Esophagus squamous epithelium (tissue), 5 donors: ENCODE measurements at regions not wholly inside any gene's neighbourhood (a gene's known extent, or its start where the extent isn't known, plus 50 kb on each side); places are given as distances from the start of the nearest gene placed in this dataset.
A peak's percentile ranks its signal among the peaks of the same experiment; 100 is the strongest.

Experiments
- DNase-seq: peaks from one replicate; lab custom pipeline; 2025; lab: John Stamatoyannopoulos, UW
- H3K27ac ChIP-seq, 4 donors: fragments of 200-600 bp; sonication (generic); one replicate each; pipeline ENCODE4 v1.5.1; 2016 to 2019; ENCODE audit warnings: mild to moderate bottlenecking in 1 of 4
- H3K27me3 ChIP-seq, 4 donors: fragments of 200-600 bp; sonication (generic); 1 replicate in 3 of 4; 2 replicates in 1 of 4; pipeline versions ENCODE4 v1.5.1 to v1.6.0; 2017 to 2021; ENCODE audit warnings: antibody characterized with exemption in 1 of 4
- H3K36me3 ChIP-seq, 3 donors: fragments of 200-600 bp; sonication (generic); one replicate each; pipeline ENCODE4 v1.5.1; 2016 to 2019
- H3K4me1 ChIP-seq, 3 donors: fragments of 200-600 bp; sonication (generic); one replicate each; pipeline ENCODE4 v1.5.1; 2017 to 2019
- H3K4me3 ChIP-seq, 4 donors: fragments of 200-600 bp; sonication (generic); 1 replicate in 3 of 4; 2 replicates in 1 of 4; pipeline ENCODE4 v1.5.1; 2016 to 2019; ENCODE audit warnings: mild to moderate bottlenecking in 2 of 4, moderate library complexity in 1 of 4
- H3K9me3 ChIP-seq, 3 donors: fragments of 200-600 bp; sonication (generic); one replicate each; pipeline ENCODE4 v1.5.1; 2016 to 2019
- CTCF ChIP-seq, 6 experiments: fragments of 450-650 bp in 4 of 6; fragments of 200-600 bp in 2 of 6; sonication (generic) in 2 of 6; IDR thresholded peaks; one replicate each; pipeline ENCODE4 v1.5.1; 2016 to 2019; ENCODE audit warnings: antibody characterized with exemption in 6 of 6, mild to moderate bottlenecking in 4 of 6, moderate library complexity in 4 of 6
- POLR2A ChIP-seq, 4 donors: fragments of 450-650 bp; IDR thresholded peaks; one replicate each; pipeline ENCODE4 v1.6.1; 2017; ENCODE audit warnings: antibody characterized with exemption in 4 of 4, mild to moderate bottlenecking in 4 of 4, moderate library complexity in 3 of 4
- WGBS, 2 donors: methylation state at CpG; one replicate each; pipeline ENCODE4 v1.1.5; 2018; 5-methylcytosine and 5-hydroxymethylcytosine counted together
- intact Hi-C: fragments of 100-400 bp; cut with DNase I; formaldehyde crosslinking; loops from one replicate; pipeline ENCODE4 v1.15.0; 2022
- donor health status: DM: yes; HTN: yes; CAD: no.

GRCh38 chr21:41665766-41666595 lies 100.9 kb downstream of the RIPK4 start:
- H3K27me3 ChIP-seq = no peaks in the 10 kb centered on the region
- no peaks in the 10 kb centered on the region for H3K9me3 ChIP-seq
- intact Hi-C loops = no loop called here
- H3K27ac ChIP-seq = peak overlapping the region; percentile 81 to 88 (median 83)
- no peak for TF ChIP-seq CTCF (IDR thresholded peaks at IDR 0.05)
- TF ChIP-seq POLR2A (IDR thresholded peaks at IDR 0.05) = no peak
- WGBS, 2 donors = 74 to 90% methylated on average over 2 to 5 of the region's 16 CpGs
- no peak overlapping the region for H3K4me3 ChIP-seq
- DNase-seq = no peak
- peaks cover 37 to 84% (median 41%) of the 10 kb centered on the region in 3 donors for H3K4me1 ChIP-seq
- H3K36me3 ChIP-seq = no peaks in the 10 kb centered on the region

GRCh38 chr21:41664881-41665765 lies 101.7 kb downstream of the RIPK4 start:
- no peaks in the 10 kb centered on the region for H3K36me3 ChIP-seq
- peak overlapping the region; percentile 81 to 88 (median 83) for H3K27ac ChIP-seq
- H3K27me3 ChIP-seq = no peaks in the 10 kb centered on the region
- intact Hi-C loops = no loop called here
- 17 to 45% methylated on average over 7 to 15 of the region's 32 CpGs for WGBS, 2 donors
- DNase-seq = no peak
- H3K9me3 ChIP-seq = no peaks in the 10 kb centered on the region
- H3K4me1 ChIP-seq = peaks cover 37 to 76% (median 41%) of the 10 kb centered on the region in 3 donors
- peak overlapping the region in 3 of 4 donors; percentile 7 to 39 (median 12) for H3K4me3 ChIP-seq
- TF ChIP-seq CTCF (IDR thresholded peaks at IDR 0.05) = no peak

- DNase-seq = no peak
- TF ChIP-seq CTCF (IDR thresholded peaks at IDR 0.05) (no peak), POLR2A (IDR thresholded peaks at IDR 0.05) (no peak)
- Histone ChIP-seq H3K27ac (peak overlapping the region; percentile 81 to 88 (median 83)), H3K27me3 (peaks cover 0 to 7% (median 0%) of the 10 kb centered on the region in 4 donors), H3K4me1 (peaks cover 35 to 65% (median 35%) of the 10 kb centered on the region in 3 donors), H3K4me3 (peak overlapping the region in 3 of 4 donors; percentile 12 to 39 (median 13)), H3K36me3 (no peaks in the 10 kb centered on the region), H3K9me3 (no peaks in the 10 kb centered on the region)
- WGBS, 2 donors = 52 to 65% methylated on average over 19 to 20 of the region's 21 CpGs
- intact Hi-C loops = no loop called here
Observed at GRCh38 chr21:41663805-41664788, 102.8 kb downstream of the RIPK4 start.

- 93 to 96% methylated on average over 7 to 9 of the region's 9 CpGs for WGBS, 2 donors
- DNase-seq = no peak
- intact Hi-C loops = no loop called here
Observed at GRCh38 chr21:41662761-41663160, 104.1 kb downstream of the RIPK4 start.

More at GRCh38 chr21:41662761-41663160, 104.1 kb downstream of the RIPK4 start:
- TF ChIP-seq POLR2A (IDR thresholded peaks at IDR 0.05) (no peak), CTCF (IDR thresholded peaks at IDR 0.05) (no peak)
- Histone ChIP-seq H3K27ac (peak overlapping the region in 1 of 4 donors; percentile 88), H3K9me3 (no peaks in the 10 kb centered on the region), H3K4me3 (no peak overlapping the region), H3K4me1 (peaks cover 21 to 60% (median 24%) of the 10 kb centered on the region in 3 donors), H3K27me3 (peaks cover 0 to 8% (median 0%) of the 10 kb centered on the region in 4 donors), H3K36me3 (no peaks in the 10 kb centered on the region)
